K562 (cell line): ENCODE measurements at regions not wholly inside any gene's neighbourhood (a gene's known extent, or its start where the extent isn't known, plus 50 kb on each side); places are given as distances from the start of the nearest gene placed in this dataset.

Experiments
- ATF7 ChIP-seq: fragments of 450-650 bp; IDR thresholded peaks from 2 replicates; pipeline ENCODE4 v1.7.1; 2014; ENCODE audit warnings: mild to moderate bottlenecking, moderate library complexity
- CBFB ChIP-seq: sonication (generic); formaldehyde crosslinking; IDR thresholded peaks from 2 replicates; pipeline ENCODE4 v1.4.0; 2020; ENCODE audit warnings: mild to moderate bottlenecking, missing genetic modification reagents
- ETV6 ChIP-seq, 3 experiments: fragments of 150-350 bp in 1 of 3; sonication (generic) in 1 of 3; formaldehyde crosslinking in 1 of 3; IDR thresholded peaks; 2 replicates each; pipeline versions ENCODE4 v1.6.1 to v1.8.0; 2014 to 2022; ENCODE audit warnings: borderline replicate concordance in 2 of 3, low read depth in 2 of 3, antibody characterized with exemption in 1 of 3, low read length in 1 of 3, mild to moderate bottlenecking in 1 of 3, missing genetic modification reagents in 1 of 3
- MAZ ChIP-seq, 2 experiments: fragments of 450-650 bp in 1 of 2; sonication (generic) in 1 of 2; formaldehyde crosslinking; IDR thresholded peaks in 1 of 2; conservative IDR thresholded peaks in 1 of 2; 2 replicates each; pipeline versions ENCODE4 v1.4.0 to v1.5.0; 2020; ENCODE audit warnings: mild to moderate bottlenecking in 1 of 2, missing genetic modification reagents in 1 of 2
- RBFOX2 ChIP-seq: fragments of 200-400 bp; formaldehyde crosslinking; IDR thresholded peaks from 2 replicates; pipeline ENCODE4 v1.6.1; 2017; ENCODE audit warnings: low read depth, mild to moderate bottlenecking, low read length, moderate library complexity
- SIN3A ChIP-seq, 2 experiments: fragments of 150-350 bp in 1 of 2; IDR thresholded peaks; 2 replicates each; pipeline ENCODE4 v1.6.1; 2011 to 2016; ENCODE audit warnings: borderline replicate concordance in 2 of 2, low read depth in 2 of 2, low read length in 2 of 2, mild to moderate bottlenecking in 2 of 2, moderate library complexity in 2 of 2; ENCODE audit not compliant: control insufficient read depth in 1 of 2
- ZNF584 ChIP-seq: fragments of 200-800 bp; sonication (Bioruptor generic); IDR thresholded peaks from 2 replicates; pipeline ENCODE4 v1.6.1; 2016; ENCODE audit warnings: low read depth, mild to moderate bottlenecking, missing genetic modification characterization, missing compliant biosample characterization
- ZNF766 ChIP-seq: fragments of 200-800 bp; sonication (Bioruptor generic); conservative IDR thresholded peaks from 2 replicates; pipeline ENCODE4 v1.6.1; 2016; ENCODE audit warnings: missing genetic modification characterization, missing compliant biosample characterization
- TF ChIP-seq, protein P1 (sequence below): IDR thresholded peaks from 2 replicates; pipeline ENCODE4 v1.6.1; 2016; ENCODE audit warnings: missing genetic modification characterization, missing compliant biosample characterization
- TF ChIP-seq, protein P2 (sequence below): fragments of 250-450 bp; sonication (Bioruptor Pico); IDR thresholded peaks from 2 replicates; pipeline ENCODE4 v1.8.0; 2021; ENCODE audit warnings: moderate library complexity, mild to moderate bottlenecking, inconsistent platforms

DNA sequence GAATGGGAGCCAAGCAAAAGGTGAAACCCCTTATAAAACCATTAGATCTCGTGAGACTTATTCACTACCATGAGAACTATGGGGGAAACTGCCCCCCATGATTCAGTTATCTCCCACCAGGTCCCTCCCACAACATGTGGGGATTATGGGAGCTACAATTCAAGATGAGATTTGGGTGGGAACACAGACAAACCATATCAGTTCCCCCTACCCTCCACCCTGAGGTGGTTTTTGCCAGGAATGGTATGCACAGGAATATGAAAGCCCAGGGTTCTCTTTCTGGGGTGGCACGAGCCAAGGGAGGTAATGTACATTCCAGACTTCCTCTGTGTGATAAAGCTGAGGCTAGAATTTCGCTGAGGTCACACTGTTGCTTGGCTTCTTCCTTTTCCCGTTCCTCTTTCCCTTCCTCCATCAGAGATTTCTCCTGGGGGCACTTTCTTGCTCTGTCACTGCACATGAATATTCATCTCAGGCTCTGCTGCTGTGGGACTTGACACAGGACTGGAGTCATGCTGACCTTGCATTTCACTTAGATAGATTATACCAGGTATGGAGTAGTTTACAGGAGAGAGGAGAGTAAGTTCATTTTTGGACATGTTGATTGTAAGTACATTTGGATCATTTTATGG is 347.0 kb upstream of the MTPN start (continued):
- TF ChIP-seq MAZ (CRISPR knock-in tag; conservative IDR thresholded peaks at IDR 0.05 in 1 of 2, IDR thresholded peaks at IDR 0.05 in 1 of 2) (peak in 1 of 2 experiments; percentile 48; a peak in 2 of 4 replicates), RBFOX2 (no peak), SIN3A (IDR thresholded peaks at IDR 0.05; ENCODE audit: borderline replicate concordance in 2 of 2, control insufficient read depth in 1 of 2, low read depth in 2 of 2, low read length in 2 of 2) (no peak), ZNF766 (CRISPR knock-in tag) (no peak), ZNF584 (CRISPR knock-in tag) (no peak), ATF7 (peak; percentile 44; the same call in 1 of the 2 replicates), CBFB (CRISPR knock-in tag) (no peak), ETV6 (IDR thresholded peaks at IDR 0.05; ENCODE audit: borderline replicate concordance in 1 of 2, low read depth in 2 of 2, low read length in 1 of 2) (peak; percentile 84 to 91), ETV6 (CRISPR knock-in tag; IDR thresholded peaks at IDR 0.05; ENCODE audit: borderline replicate concordance) (no peak)
- TF ChIP-seq, protein P1, sequence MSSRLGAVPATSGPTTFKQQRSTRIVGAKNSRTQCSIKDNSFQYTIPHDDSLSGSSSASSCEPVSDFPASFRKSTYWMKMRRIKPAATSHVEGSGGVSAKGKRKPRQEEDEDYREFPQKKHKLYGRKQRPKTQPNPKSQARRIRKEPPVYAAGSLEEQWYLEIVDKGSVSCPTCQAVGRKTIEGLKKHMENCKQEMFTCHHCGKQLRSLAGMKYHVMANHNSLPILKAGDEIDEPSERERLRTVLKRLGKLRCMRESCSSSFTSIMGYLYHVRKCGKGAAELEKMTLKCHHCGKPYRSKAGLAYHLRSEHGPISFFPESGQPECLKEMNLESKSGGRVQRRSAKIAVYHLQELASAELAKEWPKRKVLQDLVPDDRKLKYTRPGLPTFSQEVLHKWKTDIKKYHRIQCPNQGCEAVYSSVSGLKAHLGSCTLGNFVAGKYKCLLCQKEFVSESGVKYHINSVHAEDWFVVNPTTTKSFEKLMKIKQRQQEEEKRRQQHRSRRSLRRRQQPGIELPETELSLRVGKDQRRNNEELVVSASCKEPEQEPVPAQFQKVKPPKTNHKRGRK = no peak
- TF ChIP-seq, protein P2, sequence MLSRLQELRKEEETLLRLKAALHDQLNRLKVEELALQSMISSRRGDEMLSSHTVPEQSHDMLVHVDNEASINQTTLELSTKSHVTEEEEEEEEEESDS (CRISPR knock-in tag) = no peak
